ENCODE measurements at regions not wholly inside any gene's neighbourhood (a gene's known extent, or its start where the extent isn't known, plus 50 kb on each side); places are given as distances from the start of the nearest gene placed in this dataset.

DNA sequence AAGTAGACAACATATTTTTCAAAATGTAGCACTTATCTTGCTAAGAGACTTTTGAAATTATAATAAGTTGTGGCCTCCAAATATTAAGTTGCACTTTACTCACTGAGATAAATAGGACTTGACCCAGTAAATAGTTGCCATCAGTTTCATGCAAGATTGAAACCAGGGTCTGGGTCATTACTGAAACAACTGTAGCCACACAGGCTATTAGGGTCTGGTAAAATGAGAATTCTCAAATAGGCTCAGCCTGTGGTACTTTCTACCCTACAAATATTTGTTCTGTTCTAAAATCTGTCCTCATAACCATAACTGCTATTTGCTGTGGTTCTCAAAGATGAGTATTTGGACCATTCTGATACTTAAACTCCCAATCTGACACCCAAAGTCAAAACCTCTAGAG is 115.4 kb upstream of the STK17B start:
- TF ChIP-seq, protein P1, sequence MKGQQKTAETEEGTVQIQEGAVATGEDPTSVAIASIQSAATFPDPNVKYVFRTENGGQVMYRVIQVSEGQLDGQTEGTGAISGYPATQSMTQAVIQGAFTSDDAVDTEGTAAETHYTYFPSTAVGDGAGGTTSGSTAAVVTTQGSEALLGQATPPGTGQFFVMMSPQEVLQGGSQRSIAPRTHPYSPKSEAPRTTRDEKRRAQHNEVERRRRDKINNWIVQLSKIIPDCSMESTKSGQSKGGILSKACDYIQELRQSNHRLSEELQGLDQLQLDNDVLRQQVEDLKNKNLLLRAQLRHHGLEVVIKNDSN (IDR thresholded peaks at IDR 0.05): no peak
- TF ChIP-seq, protein P2, sequence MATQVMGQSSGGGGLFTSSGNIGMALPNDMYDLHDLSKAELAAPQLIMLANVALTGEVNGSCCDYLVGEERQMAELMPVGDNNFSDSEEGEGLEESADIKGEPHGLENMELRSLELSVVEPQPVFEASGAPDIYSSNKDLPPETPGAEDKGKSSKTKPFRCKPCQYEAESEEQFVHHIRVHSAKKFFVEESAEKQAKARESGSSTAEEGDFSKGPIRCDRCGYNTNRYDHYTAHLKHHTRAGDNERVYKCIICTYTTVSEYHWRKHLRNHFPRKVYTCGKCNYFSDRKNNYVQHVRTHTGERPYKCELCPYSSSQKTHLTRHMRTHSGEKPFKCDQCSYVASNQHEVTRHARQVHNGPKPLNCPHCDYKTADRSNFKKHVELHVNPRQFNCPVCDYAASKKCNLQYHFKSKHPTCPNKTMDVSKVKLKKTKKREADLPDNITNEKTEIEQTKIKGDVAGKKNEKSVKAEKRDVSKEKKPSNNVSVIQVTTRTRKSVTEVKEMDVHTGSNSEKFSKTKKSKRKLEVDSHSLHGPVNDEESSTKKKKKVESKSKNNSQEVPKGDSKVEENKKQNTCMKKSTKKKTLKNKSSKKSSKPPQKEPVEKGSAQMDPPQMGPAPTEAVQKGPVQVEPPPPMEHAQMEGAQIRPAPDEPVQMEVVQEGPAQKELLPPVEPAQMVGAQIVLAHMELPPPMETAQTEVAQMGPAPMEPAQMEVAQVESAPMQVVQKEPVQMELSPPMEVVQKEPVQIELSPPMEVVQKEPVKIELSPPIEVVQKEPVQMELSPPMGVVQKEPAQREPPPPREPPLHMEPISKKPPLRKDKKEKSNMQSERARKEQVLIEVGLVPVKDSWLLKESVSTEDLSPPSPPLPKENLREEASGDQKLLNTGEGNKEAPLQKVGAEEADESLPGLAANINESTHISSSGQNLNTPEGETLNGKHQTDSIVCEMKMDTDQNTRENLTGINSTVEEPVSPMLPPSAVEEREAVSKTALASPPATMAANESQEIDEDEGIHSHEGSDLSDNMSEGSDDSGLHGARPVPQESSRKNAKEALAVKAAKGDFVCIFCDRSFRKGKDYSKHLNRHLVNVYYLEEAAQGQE (IDR thresholded peaks at IDR 0.05; ENCODE audit: low read depth): no peak
- no peak for TF ChIP-seq TAF1 (IDR thresholded peaks at IDR 0.05; ENCODE audit: low read depth)
- no peak for TF ChIP-seq CEBPB (IDR thresholded peaks at IDR 0.05)
- no peak for TF ChIP-seq TCF12 (IDR thresholded peaks at IDR 0.05; ENCODE audit: low read depth)
- TF ChIP-seq TEAD4 (IDR thresholded peaks at IDR 0.05): no peak
- no peak for TF ChIP-seq CREB1 (IDR thresholded peaks at IDR 0.05; ENCODE audit: low read depth)

DNA sequence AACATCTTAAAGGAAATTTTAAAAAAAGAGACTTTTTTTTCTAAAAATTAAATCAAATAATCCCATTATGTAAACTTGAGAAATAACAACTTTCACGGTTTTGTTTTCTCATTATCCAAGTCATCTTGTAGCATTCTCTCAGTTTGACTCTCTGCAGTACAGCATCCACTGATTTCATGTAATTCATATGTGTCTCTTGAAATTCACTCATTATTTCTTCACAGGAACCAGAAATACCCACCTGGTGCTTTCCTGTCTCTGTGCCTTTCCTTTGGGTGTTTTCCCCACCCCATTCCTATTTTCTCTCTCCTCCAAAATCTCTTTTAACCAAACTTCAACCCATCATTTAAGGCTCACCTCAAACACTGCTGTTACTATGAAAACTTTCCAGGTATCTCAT is 116.1 kb upstream of the STK17B start:
- TF ChIP-seq, protein P2 (IDR thresholded peaks at IDR 0.05; ENCODE audit: low read depth): no peak
- TF ChIP-seq TEAD4 (IDR thresholded peaks at IDR 0.05) (no peak), CREB1 (IDR thresholded peaks at IDR 0.05; ENCODE audit: low read depth) (no peak), FOXM1 (IDR thresholded peaks at IDR 0.05; ENCODE audit: borderline replicate concordance, low read depth) (no peak), RAD21 (IDR thresholded peaks at IDR 0.05; ENCODE audit: low read depth) (no peak), EP300 (IDR thresholded peaks at IDR 0.05; ENCODE audit: borderline replicate concordance) (no peak), TCF12 (IDR thresholded peaks at IDR 0.05; ENCODE audit: low read depth) (no peak), CEBPB (IDR thresholded peaks at IDR 0.05) (no peak), ZBTB7A (IDR thresholded peaks at IDR 0.05; ENCODE audit: low read depth) (no peak), NFIC (IDR thresholded peaks at IDR 0.05) (no peak), TAF1 (IDR thresholded peaks at IDR 0.05; ENCODE audit: low read depth) (no peak), YY1 (IDR thresholded peaks at IDR 0.05; ENCODE audit: low read depth) (no peak), EGR1 (IDR thresholded peaks at IDR 0.05) (no peak)
- TF ChIP-seq, protein P1 (IDR thresholded peaks at IDR 0.05): no peak
- TF ChIP-seq, protein P3, sequence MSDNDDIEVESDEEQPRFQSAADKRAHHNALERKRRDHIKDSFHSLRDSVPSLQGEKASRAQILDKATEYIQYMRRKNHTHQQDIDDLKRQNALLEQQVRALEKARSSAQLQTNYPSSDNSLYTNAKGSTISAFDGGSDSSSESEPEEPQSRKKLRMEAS (IDR thresholded peaks at IDR 0.05): no peak

DNA sequence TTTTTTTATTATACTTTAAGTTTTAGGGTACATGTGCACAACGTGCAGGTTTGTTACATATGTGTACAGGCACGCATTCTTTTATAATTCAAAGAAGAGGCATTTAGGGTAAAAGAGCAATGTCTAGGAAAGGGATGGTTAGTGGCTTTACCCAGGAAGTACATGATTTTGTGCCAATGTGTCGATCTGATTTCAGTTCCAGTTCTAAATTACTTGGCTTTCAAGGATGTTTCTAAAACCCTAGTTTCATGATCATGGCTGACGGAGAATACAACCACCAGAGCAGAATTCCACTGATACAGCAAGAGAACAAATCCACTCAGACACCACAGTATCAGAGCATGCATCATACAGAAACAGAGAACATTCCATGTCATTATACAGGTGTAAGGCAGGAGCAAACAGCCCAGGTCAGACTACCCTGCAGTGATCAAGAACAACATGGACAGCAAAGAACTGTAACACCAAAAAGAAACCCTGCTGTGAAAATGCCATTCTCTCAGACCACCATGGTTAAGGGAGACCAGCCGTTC is 116.7 kb upstream of the STK17B start:
- no peak for TF ChIP-seq TAF1 (IDR thresholded peaks at IDR 0.05; ENCODE audit: low read depth)
- no peak for TF ChIP-seq NFIC (IDR thresholded peaks at IDR 0.05)
- no peak for TF ChIP-seq EP300 (IDR thresholded peaks at IDR 0.05; ENCODE audit: borderline replicate concordance)
- TF ChIP-seq EGR1 (IDR thresholded peaks at IDR 0.05): no peak
- TF ChIP-seq CEBPB (IDR thresholded peaks at IDR 0.05): no peak
- TF ChIP-seq, protein P3 (IDR thresholded peaks at IDR 0.05): no peak
- TF ChIP-seq YY1 (IDR thresholded peaks at IDR 0.05; ENCODE audit: low read depth): no peak
- TF ChIP-seq ZBTB7A (IDR thresholded peaks at IDR 0.05; ENCODE audit: low read depth): no peak
- TF ChIP-seq TCF12 (IDR thresholded peaks at IDR 0.05; ENCODE audit: low read depth): no peak
- TF ChIP-seq, protein P1 (IDR thresholded peaks at IDR 0.05): no peak
- no peak for TF ChIP-seq CREB1 (IDR thresholded peaks at IDR 0.05; ENCODE audit: low read depth)

DNA sequence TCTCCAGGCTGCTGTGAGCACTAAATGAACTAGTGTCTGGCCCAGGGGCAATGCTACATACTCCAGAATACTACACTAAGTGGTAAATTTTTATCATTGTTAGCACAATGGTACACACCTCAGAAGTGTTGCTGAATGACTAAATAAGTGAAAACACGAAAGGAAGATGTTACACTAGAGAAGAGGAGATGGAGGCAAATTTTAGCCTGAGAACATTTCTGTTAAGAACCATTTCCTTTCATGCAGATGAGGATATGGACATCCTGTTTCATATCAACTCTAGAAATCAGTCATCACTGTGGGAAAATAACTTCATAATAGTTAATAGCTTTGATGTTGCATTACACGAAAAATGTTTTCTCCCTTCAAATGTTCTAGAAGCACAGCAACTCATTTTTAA is 117.6 kb upstream of the STK17B start:
- no peak for TF ChIP-seq TCF12 (IDR thresholded peaks at IDR 0.05; ENCODE audit: low read depth)
- TF ChIP-seq, protein P2 (IDR thresholded peaks at IDR 0.05; ENCODE audit: low read depth): no peak
- no peak for TF ChIP-seq NFIC (IDR thresholded peaks at IDR 0.05)
- no peak for TF ChIP-seq TAF1 (IDR thresholded peaks at IDR 0.05; ENCODE audit: low read depth)
- no peak for TF ChIP-seq RAD21 (IDR thresholded peaks at IDR 0.05; ENCODE audit: low read depth)
- no peak for TF ChIP-seq FOXM1 (IDR thresholded peaks at IDR 0.05; ENCODE audit: borderline replicate concordance, low read depth)
- TF ChIP-seq CEBPB (IDR thresholded peaks at IDR 0.05): no peak
- TF ChIP-seq, protein P3 (IDR thresholded peaks at IDR 0.05): no peak
- TF ChIP-seq, protein P1 (IDR thresholded peaks at IDR 0.05): no peak
- no peak for TF ChIP-seq EP300 (IDR thresholded peaks at IDR 0.05; ENCODE audit: borderline replicate concordance)
- no peak for TF ChIP-seq CREB1 (IDR thresholded peaks at IDR 0.05; ENCODE audit: low read depth)
- TF ChIP-seq EGR1 (IDR thresholded peaks at IDR 0.05): no peak
- no peak for TF ChIP-seq TEAD4 (IDR thresholded peaks at IDR 0.05)
- TF ChIP-seq ZBTB7A (IDR thresholded peaks at IDR 0.05; ENCODE audit: low read depth): no peak
- no peak for TF ChIP-seq YY1 (IDR thresholded peaks at IDR 0.05; ENCODE audit: low read depth)
